Stimulated activated CD4-positive, alpha-beta T cell treated with anti-CD3 and anti-CD28 coated beads, Interleukin-1b, Interleukin-23, amount 100 ng/mL, for 1 hour (primary cell): ENCODE measurements at regions not wholly inside any gene's neighbourhood (a gene's known extent, or its start where the extent isn't known, plus 50 kb on each side); places are given as distances from the start of the nearest gene placed in this dataset.

Experiments used
- DNase-seq, 2 donors: peaks; one replicate each; pipeline ENCODE4 v3.0.0-alpha.2; 2020; ENCODE audit warnings: low read depth in 2 of 2

DNA sequence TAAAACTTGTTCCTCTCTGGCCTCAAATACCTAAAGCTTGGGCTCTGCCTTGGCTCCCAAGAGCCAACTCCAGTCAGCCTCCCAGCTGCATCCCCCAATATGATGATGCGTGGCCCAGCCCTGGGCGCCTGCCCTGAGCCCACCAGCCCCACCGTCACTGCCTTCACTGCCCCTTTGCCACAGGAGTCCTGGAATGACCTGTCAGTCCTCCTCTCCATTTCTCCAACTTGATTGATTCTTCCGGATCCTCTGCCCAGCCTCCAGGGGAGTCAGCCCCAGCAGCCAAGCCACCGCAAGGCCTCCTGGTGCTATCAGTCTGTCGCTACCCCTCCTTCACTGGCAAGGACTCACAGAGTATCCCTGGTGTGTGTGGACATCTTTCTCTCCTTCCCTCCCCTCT, 96.7 kb upstream of the PMEPA1 start:
- no peak for DNase-seq

DNA sequence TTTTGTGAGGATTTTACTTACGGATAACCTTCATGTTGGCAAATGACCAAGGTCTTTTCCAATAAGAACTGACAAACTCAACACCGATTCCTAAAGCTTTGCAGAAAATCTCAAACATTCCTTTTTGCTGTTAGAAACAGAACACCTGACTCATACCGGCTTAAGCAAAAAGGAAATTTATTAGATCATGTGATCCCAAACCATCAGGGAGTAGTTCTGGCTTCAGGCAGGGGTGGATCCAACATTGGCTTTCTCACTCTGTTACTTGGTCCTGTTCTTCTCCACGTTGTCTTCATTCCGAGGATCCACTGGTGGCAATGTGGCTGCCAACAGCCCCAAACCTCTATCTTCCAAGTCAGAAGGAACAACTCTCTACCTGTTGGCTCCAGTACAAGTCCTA, 95.9 kb upstream of the PMEPA1 start:
- DNase-seq, result no peak

GRCh38 chr20:57804470-57805250, 94.8 kb upstream of the PMEPA1 start:
- DNase-seq, result no peak

DNA sequence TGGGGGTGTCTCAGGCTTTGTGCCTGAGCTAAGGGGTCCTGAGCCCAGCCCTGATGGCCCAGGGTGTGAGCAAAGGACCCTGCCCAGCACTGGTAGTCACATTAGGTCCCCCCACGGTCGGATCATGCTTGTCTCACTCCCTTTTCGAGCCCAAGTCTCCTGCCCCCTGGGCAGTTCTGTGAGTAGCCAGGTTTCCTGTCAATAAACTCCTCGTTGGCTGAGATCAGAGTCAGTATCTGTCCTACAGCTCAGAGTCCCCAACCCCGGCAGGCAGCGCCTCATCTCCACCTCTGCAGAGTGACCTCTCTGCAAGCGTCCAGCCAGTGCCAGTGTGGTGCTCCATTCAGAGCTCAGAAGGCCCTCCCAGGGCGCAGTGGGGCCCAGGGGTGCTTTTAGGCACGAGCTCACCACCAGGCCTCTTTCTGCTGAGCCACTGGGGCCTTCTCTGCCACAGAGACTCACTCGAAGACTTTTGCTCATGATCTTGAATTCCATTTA, 93.7 kb upstream of the PMEPA1 start:
- no peak for DNase-seq

DNA sequence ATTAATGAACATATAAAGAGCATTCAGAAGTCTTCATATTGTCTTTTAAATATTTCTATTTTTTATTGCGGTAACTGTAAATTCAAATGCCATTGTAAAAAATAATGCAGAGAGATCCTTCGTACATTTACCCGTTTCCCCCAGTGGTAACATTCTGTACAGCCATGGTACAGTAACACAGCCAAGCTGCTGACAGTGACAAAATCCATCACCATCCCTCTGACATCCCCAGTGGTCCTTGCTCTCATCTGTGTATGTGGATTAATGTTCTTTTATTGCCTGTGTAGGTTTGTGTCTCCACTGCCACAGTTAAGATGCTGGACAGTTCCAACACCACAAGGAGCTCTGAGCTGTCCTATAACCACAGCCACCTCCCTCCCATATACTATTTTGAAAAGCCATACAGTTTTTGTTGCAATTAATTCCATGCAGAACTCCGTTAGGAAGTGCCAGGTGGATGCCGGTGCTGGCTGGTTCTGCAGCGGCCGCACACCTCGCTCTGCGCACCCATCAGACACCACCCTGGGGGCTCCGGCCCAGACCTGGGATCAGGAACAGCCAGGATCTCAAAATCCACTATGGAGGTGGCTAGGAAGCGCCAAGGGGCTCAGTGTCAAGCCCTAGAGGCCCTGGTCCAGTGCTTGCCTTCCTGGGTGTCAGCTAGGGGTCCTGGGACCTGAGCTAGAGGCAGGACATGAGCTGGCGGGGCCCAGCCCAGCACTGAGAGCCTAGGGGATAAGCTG, 93.1 kb upstream of the PMEPA1 start:
- no peak for DNase-seq

DNA sequence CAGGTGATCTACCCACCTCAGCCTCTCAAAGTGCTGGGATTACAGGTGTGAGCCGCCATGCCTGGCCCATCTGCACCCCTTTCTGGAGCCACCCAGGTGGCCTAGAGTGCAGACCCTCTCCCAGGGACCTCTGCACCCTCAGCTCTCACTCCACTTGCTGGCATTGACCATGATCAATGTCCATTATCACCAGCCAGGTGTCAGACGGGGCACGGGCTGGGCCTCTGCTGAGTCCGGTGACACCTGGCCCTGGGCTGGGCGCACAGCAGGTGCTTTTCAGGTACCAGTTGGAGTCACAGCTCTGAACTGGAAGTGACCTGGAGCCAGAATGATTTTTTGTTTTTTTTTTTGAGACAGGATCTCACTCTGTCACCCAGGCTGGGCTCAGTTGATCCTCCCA, 91.8 kb upstream of the PMEPA1 start:
- DNase-seq, result no peak

GRCh38 chr20:57800791-57801430, 91.1 kb upstream of the PMEPA1 start:
- no peak for DNase-seq

DNA sequence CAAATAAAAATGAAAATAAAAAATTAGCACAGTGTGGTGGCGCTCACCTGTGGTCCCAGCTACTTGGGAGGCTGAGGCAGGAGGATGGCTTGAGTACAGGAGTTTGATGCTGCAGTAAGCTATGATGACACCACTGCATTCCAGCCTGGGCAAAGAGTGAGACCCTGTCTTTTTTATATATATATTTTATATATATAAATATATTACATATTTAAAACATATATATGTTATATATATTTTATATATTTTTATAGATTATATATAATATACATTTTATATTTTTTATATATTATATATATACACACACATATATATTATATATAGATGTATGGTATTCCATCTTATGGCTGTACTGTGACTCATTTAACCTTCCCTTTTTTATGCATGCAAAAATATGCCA, 87.6 kb upstream of the PMEPA1 start:
- DNase-seq, result no peak

- no peak for DNase-seq
Measured at GRCh38 chr20:57795977-57796560, 86.3 kb upstream of the PMEPA1 start.

GRCh38 chr20:57795342-57795697, 85.5 kb upstream of the PMEPA1 start:
- no peak for DNase-seq

DNA sequence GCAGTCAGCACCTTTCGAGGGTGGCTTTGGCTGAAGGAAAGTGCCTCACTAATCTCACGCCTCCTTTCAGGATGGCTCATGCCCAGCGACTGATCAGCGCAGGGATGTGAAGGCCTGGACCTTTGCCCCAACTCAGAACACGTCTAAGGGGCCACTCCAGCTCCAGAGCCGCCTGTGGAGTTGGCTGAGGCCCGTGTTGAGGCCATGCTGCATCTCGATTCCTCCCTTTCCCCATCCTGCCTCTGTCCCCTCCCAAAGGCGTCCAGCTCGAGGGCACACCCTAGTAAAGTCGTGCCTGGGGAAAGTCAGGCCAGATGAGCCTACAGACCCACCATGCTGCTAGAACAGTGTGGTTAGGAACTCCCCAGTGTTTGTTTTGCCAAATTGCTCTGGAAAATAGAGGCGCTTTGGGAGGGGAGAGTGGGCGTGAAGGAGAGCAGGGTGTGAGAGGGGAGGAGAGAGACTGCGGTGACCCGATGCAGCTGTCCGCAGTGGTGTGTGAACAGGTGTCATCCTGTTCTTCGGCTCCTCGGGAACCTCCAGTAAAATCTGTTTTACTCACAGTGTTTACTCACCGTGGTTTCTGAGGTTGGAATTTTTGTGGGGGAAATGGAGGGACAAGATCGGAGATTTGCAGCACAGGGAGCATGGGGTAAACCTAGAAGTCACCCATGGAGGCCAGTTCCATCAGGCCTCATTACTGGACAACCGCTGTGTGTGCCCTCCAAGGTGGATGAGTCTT, 85.0 kb upstream of the PMEPA1 start:
- no peak for DNase-seq

- DNase-seq, result no peak
Measured at GRCh38 chr20:57794036-57794435, 84.2 kb upstream of the PMEPA1 start.

GRCh38 chr20:57793421-57793820, 83.6 kb upstream of the PMEPA1 start:
- no peak for DNase-seq

DNA sequence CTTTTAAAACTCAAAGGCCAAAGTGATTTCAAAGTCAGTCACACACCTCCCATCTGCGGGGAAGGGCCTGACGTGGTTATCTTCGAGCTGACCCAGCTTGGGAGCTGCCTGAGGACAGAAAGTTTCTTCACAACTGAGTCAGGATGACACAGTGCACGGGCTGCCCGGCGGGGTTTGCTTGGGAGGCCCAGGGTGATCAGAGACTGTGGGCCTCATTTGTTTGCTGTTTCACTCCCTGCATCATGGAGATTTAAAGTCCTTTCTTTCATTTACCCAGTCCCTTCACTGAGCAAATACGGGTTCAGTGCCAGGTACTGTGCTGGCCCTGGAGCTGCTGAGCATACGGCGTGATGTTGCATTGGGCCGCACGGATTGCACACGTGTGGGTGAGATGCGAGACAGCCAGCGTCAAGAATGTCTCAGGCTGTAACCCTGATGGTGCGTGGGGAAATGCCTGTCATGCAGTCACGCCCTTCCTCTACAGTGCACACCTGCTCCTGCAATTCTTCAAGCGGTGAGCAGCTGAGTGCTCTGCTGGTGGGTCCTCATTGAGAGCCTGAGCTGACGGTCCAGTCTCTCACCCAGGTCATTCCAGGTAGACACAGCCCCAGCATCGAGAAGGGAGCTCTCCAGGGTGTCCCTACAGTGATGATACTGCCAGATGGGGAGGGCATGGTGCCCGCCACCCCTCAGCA, 82.7 kb upstream of the PMEPA1 start:
- no peak for DNase-seq

DNA sequence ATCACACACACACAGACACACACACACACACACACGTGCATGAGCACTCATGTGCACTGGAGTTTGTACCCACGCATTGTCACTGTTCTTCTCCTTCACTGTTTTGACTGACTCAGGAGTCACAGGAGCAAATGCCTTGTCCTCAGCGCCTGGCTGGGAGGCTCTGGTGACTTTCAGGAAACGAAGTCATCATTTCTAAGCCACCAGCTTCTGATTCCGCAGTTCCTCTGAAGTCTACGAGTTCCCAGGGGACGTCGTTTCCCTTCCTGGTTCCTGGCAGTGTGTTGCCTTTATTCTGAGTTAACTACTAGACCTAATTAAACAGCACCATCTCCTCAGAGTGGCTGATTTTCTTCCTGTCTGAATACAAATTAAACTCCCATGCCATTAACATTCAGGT, 82.2 kb upstream of the PMEPA1 start:
- no peak for DNase-seq

DNA sequence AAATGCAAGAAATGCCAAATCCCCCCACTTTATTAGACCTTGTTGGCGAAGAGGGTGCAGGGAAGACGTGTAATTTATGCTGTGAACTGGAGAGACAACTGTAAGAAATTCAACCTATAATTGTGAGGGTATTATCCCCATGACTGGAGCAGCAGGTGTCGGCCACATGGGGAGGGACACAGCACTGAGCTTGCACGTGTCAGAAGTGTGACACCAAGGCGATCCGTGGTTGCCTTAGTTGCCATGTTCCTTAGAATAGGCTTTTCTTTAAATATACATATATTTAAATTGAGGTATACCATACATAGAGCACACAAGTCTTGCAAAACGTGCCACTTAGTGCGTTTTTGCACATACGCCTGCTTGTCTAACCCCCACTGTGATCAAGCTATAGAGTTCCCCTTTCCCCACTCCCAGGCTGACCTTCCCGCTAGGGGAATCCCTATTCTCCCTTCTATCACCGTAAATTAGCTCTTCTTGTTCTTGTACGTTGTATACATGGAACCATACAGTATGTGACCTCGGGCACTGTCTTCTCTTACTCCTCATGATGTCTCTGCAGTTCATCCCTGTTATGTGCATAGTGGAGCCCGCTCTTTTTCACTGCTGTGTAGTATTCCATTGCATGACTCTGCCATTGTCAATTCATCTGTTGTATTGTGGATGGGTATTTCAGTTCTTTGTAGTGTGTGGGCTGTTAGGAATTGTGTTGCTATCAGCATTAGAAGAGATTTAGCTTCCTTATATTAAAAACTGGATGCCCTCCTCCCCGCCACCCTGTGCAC, 81.6 kb upstream of the PMEPA1 start:
- no peak for DNase-seq

DNA sequence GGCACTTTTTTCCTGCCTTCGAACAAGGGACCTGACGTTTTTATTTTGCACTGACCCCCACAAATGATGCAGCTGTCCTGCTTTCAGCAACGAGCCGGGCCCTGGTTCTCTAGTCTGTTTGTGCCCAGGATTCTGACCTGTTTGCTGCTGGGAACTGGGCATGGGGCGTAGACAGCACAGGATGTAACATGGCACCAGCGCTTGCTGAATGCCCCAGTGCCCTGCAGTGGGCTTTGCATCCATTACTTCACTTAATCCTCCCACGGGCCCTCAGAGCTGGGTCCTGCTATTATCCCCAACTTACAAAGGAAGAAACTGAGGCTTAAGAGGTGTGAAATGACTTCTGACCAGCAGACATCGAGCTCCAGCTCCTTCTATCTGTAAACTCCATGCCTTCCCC, 80.4 kb upstream of the PMEPA1 start:
- DNase-seq, result no peak

DNA sequence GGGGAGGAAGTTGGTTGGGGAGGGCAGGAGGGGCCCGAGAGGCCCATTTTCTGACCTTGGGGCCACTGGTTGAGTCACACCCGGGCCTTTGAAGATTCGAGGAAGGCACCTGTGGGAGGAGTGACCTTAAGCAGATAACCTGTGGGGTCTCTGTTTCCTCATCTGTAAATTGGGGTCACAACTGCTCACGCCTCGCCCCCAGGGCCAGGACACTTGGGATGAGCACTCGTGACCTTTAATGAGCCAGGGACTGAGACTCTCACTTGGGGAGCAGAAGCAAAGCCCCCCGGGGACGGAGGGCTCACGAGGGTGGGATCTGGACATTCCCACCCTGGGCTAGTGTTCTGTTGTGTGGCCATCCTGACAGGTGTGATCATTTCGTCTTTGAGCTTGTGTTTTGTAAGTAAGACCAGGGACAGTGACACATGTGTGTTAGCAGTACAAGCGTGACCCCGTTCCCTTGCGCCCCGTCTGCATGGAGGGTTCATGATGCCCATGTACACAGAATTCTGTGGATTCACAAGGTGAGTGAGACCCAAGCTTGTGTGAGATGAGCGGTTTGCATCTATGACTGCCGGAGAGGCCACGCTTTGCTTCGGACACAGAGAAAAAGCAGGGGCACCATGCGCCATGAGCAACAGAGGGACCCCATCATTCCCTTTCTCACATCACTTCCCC, 79.3 kb upstream of the PMEPA1 start:
- no peak for DNase-seq

DNA sequence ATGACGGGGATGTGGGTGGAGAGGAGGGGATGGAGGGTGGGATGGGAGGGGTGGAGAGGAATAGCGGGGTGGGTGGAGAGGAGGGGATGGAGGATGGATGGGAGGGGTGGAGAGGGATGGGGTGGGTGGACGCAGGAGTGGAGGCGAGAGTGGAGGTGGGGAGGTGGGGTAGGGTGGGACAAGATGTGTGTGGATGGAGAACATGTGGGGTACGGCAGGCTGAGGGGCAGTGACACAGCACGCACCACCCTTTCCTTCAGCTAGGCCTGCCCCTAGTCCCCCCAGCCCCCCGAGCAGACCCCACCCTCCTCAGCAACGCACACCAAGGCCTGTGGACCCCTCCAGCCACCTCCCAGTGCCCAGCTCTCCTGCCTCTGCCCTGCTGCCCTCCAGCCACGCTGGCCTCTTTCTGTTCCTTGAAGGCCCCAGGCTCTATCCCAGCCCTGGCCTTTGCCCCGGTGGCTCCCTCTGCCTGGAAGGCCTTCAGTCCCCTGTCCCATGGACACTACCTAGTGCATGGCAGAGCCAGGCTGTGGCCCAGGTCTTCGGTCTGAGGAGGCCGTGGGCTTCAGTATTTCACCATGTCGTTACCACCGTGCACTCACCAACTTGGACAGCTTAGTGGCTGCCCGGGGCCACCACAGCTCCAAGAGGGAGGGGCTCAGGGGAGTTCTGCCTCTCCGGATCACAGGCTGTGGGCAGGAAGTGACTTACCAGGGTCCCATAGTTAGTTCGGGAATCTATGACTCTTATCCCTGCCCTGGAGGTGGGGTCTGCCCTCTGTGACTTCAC, 78.4 kb upstream of the PMEPA1 start:
- DNase-seq, result no peak
